Stimulated activated naive CD8-positive, alpha-beta T cell treated with anti-CD3 and anti-CD28 coated beads, Interleukin-15, amount 100 ng/mL, for 72 hours (primary cell): ENCODE measurements at regions not wholly inside any gene's neighbourhood (a gene's known extent, or its start where the extent isn't known, plus 50 kb on each side); places are given as distances from the start of the nearest gene placed in this dataset.
A peak's percentile ranks its signal among the peaks of the same experiment; 100 is the strongest.

Experiments used
- ATAC-seq: fragments of 150-1000 bp; cut with Tn5 transposase; 2 replicates; pipeline ENCODE4 v1.10.0; 2021; ENCODE audit warnings: mild to moderate bottlenecking, moderate library complexity
- DNase-seq, 2 donors: peaks; one replicate each; pipeline ENCODE4 v3.0.0; 2021 to 2022
- H3K27ac Mint-ChIP-seq, 2 donors: one replicate each; pipeline ENCODE4 v1.8.0; 2022; ENCODE audit warnings: mild to moderate bottlenecking in 2 of 2, mixed read lengths in 2 of 2, moderate library complexity in 2 of 2
- H3K27me3 Mint-ChIP-seq: one replicate; pipeline ENCODE4 v1.8.0; 2022; ENCODE audit warnings: mixed read lengths
- H3K4me1 Mint-ChIP-seq: one replicate; pipeline ENCODE4 v1.8.0; 2022; ENCODE audit warnings: mild to moderate bottlenecking, mixed read lengths
- H3K4me3 Mint-ChIP-seq, 2 donors: one replicate each; pipeline ENCODE4 v1.8.0; 2022; ENCODE audit warnings: mild to moderate bottlenecking in 2 of 2, mixed read lengths in 2 of 2, moderate library complexity in 1 of 2
- H3K9me3 Mint-ChIP-seq, 2 donors: one replicate each; pipeline ENCODE4 v1.8.0; 2022; ENCODE audit warnings: mixed read lengths in 2 of 2

GRCh38 chr1:29574871-29575270 is 338.5 kb downstream of the PTPRU start:
- Mint-ChIP-seq H3K4me3 (no peak overlapping the region), H3K9me3 (no peaks in the 10 kb centered on the region), H3K27me3 (peaks cover 17% of the 10 kb centered on the region), H3K27ac (no peak overlapping the region), H3K4me1 (no peaks in the 10 kb centered on the region)
- DNase-seq (no peak), ATAC-seq (no peak)

GRCh38 chr1:29569971-29570634 is 333.8 kb downstream of the PTPRU start:
- peak overlapping the region in 1 of 2 donors; percentile 30 for H3K27ac Mint-ChIP-seq
- DNase-seq: no peak
- peaks cover 8% of the 10 kb centered on the region for H3K27me3 Mint-ChIP-seq
- no peaks in the 10 kb centered on the region for H3K4me1 Mint-ChIP-seq
- no peak overlapping the region for H3K4me3 Mint-ChIP-seq
- ATAC-seq: no peak
- H3K9me3 Mint-ChIP-seq: peaks cover 14 to 41% of the 10 kb centered on the region in 2 donors

- DNase-seq (no peak), ATAC-seq (no peak)
- Mint-ChIP-seq H3K9me3 (peaks cover 34 to 59% of the 10 kb centered on the region in 2 donors), H3K27ac (no peak overlapping the region), H3K4me1 (no peaks in the 10 kb centered on the region), H3K4me3 (no peak overlapping the region), H3K27me3 (no peaks in the 10 kb centered on the region)
Observed at GRCh38 chr1:29567257-29567656, 330.9 kb downstream of the PTPRU start.

- H3K27ac Mint-ChIP-seq: no peak overlapping the region
Observed at GRCh38 chr1:29565490-29565889, 329.2 kb downstream of the PTPRU start.

DNA sequence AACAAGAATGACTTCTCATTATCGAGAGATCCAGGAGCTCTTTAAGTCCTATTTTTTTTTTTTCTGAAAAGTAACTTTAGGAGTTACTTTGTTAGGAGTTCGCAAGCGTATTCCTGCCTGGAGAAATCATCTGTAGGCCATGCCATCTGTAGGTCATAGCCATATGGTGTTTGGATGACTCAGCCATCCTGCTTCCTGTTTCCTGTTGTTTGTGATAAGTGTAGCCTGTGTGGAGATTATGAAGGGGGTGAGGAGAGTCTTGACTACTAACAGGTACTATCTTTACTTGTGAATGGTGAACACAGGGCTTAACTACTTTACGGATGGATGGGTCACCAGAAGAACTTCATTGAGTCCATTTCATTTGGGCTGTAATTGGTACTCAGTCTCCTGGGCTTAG is 327.2 kb downstream of the PTPRU start:
- Mint-ChIP-seq H3K9me3 (peaks cover 29 to 57% of the 10 kb centered on the region in 2 donors), H3K4me3 (no peak overlapping the region), H3K27ac (peak overlapping the region in 1 of 2 donors; percentile 4), H3K4me1 (no peaks in the 10 kb centered on the region), H3K27me3 (peaks cover 4% of the 10 kb centered on the region)
- ATAC-seq: no peak
- DNase-seq: no peak

More at GRCh38 chr1:29565490-29565889, 329.2 kb downstream of the PTPRU start:
- DNase-seq: no peak
- no peak overlapping the region for H3K4me3 Mint-ChIP-seq
- no peaks in the 10 kb centered on the region for H3K4me1 Mint-ChIP-seq
- no peaks in the 10 kb centered on the region for H3K27me3 Mint-ChIP-seq
- no peak for ATAC-seq
- H3K9me3 Mint-ChIP-seq: peaks cover 34 to 65% of the 10 kb centered on the region in 2 donors

- no peak for DNase-seq
- H3K4me3 Mint-ChIP-seq: no peak overlapping the region
- H3K9me3 Mint-ChIP-seq: peaks cover 29 to 52% of the 10 kb centered on the region in 2 donors
- H3K27me3 Mint-ChIP-seq: peaks cover 9% of the 10 kb centered on the region
- no peak overlapping the region for H3K27ac Mint-ChIP-seq
- H3K4me1 Mint-ChIP-seq: no peaks in the 10 kb centered on the region
- ATAC-seq: no peak
Observed at GRCh38 chr1:29563092-29563491, 326.8 kb downstream of the PTPRU start.

- Mint-ChIP-seq H3K4me3 (no peak overlapping the region), H3K9me3 (peaks cover 17 to 23% of the 10 kb centered on the region in 2 donors), H3K4me1 (no peaks in the 10 kb centered on the region), H3K27me3 (peaks cover 11% of the 10 kb centered on the region), H3K27ac (no peak overlapping the region)
- no peak for DNase-seq
- no peak for ATAC-seq
Observed at GRCh38 chr1:29559056-29559455, 322.7 kb downstream of the PTPRU start.

DNA sequence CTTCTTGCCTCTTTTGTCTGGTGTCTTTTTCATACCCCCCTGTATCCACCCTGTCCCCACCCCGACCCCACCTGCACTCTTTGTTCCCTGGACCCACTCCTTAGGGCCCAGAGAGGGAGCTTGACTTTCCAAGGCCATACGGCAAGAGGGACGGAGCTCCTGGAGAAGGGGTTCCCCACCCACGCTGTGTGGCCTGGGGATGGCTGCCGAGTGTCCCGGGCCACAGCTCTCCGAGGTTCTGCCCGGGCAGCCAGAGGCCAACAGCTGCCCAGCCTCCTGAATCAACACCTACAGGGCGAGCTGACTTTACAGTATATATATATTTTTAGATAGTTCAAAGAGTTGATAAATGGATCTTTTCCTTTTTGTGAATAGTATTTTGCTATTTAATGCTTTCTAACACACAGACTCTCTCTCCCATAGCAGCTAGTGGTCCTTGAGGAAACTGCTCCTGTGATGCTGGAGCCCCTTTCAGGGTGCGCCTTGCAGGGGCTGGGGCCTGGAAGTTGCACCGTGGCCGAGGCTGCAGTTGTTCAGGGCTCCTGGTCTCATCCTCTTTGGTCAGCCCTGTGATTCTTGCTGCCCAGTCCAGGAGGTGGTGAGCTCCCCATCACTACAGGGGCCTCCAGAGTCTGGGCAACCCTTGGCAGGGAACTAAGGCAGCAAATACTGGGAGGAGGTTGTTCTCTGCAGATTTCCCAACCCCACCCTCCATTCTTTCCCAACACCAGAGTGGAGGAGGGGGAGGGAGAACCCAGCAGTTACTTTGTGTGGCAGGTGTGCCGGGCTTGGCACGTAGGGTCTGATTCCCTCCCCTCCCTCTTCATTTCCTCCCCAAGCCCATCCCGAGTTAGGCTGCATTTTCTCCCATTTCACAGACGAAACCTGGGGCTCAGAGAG is 321.6 kb downstream of the PTPRU start:
- no peak for ATAC-seq
- Mint-ChIP-seq H3K4me1 (no peaks in the 10 kb centered on the region), H3K27me3 (peaks cover 11% of the 10 kb centered on the region), H3K4me3 (no peak overlapping the region), H3K9me3 (peaks cover 6 to 12% of the 10 kb centered on the region in 2 donors), H3K27ac (peak overlapping the region in 1 of 2 donors; percentile 36)
- no peak for DNase-seq

- ATAC-seq (no peak), DNase-seq (no peak)
- Mint-ChIP-seq H3K4me3 (no peak overlapping the region), H3K9me3 (peaks cover 0 to 4% of the 10 kb centered on the region in 2 donors), H3K27ac (peak overlapping the region in 1 of 2 donors; percentile 91), H3K4me1 (no peaks in the 10 kb centered on the region), H3K27me3 (peaks cover 11% of the 10 kb centered on the region)
Observed at GRCh38 chr1:29557066-29557465, 320.7 kb downstream of the PTPRU start.

DNA sequence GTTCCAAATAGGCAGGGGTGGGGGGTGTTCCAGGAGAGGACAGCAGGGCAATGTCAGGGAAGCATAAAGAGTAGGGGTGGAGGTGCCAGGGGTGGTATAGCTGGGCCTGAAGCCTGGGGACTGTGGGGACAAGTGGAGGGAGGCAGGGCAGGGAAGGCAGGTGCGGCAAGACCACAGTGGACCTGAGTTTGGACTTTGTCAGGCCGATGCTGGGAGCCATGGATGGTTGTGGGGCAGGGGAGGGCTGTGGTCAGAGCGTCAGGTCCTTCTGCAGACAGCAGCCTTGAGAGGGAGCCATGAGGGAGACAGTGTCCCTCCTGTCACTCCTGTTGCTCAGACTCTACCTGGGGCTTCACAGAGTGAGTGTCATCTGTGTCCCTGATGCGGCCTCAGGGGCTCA is 320.3 kb downstream of the PTPRU start:
- peak overlapping the region in 1 of 2 donors; percentile 49 for H3K27ac Mint-ChIP-seq
- ATAC-seq: no peak
- no peaks in the 10 kb centered on the region for H3K4me1 Mint-ChIP-seq
- peaks cover 11% of the 10 kb centered on the region for H3K27me3 Mint-ChIP-seq
- H3K9me3 Mint-ChIP-seq: no peaks in the 10 kb centered on the region
- no peak for DNase-seq
- no peak overlapping the region for H3K4me3 Mint-ChIP-seq

DNA sequence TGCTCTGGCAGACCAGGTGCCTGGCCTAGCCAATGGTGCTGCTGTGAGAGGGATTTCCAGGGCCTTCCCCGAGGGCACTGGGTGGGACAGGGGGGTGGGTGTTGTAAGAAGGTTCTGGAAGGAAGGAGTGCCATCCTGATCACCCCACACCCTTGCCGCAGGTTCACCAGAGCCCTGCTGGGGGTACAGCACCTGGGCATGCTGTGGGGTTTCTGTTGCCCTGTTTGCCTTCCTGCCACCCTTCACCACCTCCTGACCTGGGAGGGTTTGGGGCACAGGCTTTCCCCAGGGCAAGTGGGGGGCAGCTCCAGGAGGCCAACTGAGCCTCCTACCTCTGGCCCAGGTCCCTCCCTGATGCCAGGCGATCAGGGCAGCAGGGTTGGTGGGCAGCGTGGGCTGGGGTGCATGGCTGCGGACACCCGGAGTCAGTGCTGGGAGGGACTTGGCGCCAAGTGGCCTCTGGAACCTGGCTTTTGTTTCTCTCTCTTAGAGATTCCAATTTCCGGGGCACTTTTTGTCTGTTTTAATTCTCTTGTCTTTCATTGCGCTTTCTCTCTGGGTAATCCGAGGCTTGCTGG is 318.8 kb downstream of the PTPRU start:
- Mint-ChIP-seq H3K4me1 (no peaks in the 10 kb centered on the region), H3K9me3 (no peaks in the 10 kb centered on the region), H3K27ac (peak overlapping the region in 1 of 2 donors; percentile 38), H3K27me3 (peaks cover 11% of the 10 kb centered on the region), H3K4me3 (no peak overlapping the region)
- DNase-seq (no peak), ATAC-seq (no peak)

DNA sequence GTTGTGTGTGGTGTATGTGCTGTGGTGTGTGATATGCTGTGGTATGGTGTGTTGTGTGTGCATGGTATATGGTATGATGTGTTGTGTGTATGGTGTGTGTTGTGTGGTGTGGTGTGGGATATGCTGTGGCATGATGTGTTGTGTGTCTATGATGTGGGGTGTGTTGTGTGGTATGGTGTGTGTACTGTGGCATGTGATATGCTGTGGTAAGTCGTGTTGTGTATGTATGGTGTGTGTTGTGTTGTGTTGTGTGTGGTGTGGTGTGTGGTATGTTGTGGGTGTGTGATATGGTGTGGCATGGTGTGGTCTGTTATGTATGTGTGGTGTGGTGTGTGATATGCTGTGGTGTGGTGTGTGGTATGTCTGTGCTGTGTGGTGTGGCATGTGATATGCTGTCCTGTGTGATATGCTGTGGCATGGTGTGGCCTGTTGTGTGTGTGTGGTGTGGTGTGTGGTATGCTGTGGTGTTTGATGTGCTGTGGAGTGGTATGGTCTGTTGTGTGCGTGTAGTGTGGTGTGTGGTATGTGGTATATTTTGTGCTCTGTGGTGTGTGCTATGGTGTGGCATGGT is 318.0 kb downstream of the PTPRU start:
- DNase-seq (no peak), ATAC-seq (no peak)
- no peaks in the 10 kb centered on the region for H3K4me1 Mint-ChIP-seq
- no peak overlapping the region for H3K27ac Mint-ChIP-seq
- peaks cover 18% of the 10 kb centered on the region for H3K27me3 Mint-ChIP-seq
- no peaks in the 10 kb centered on the region for H3K9me3 Mint-ChIP-seq
- no peak overlapping the region for H3K4me3 Mint-ChIP-seq

DNA sequence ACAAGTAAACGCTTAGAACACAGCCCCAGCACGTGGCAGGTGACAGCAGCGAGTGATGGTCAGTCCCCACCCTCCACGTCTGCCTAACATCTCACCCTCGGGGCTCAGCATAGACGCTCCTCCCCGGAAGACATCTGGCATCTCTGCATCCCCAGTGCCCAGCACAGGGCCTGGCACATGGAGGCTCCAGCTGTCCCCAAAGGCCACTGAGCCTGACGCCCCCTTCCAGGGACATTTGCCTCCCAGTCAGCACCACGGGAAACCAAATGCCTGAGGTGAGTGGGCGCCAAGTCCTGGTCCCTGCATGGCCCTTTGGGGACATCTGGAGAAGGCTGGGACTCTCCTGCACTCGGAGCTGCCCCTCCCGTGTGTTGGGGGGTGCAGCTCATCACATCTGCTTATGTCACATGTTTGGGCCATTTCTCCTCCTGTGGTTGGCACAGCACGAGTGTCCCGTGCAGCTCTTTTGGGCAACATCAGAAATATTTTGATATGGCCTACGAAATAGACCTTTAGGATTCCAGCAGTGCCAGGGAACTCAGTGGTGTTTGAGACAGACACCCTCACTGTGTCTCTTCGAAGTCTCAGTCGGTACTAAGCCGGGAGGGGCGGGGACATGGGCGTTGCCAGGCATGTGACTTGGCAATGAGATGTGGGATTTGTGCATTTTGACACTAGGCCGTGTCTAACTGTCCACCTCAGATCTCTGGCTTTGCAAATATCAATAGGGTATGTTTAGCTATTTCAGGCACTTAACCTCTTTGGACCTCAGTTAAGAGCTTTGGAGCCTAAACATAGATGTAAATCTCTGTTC is 315.0 kb downstream of the PTPRU start:
- Mint-ChIP-seq H3K9me3 (no peaks in the 10 kb centered on the region), H3K27me3 (peaks cover 17% of the 10 kb centered on the region), H3K4me3 (no peak overlapping the region), H3K27ac (no peak overlapping the region), H3K4me1 (no peaks in the 10 kb centered on the region)
- ATAC-seq (no peak), DNase-seq (no peak)

- no peak for ATAC-seq
- no peaks in the 10 kb centered on the region for H3K9me3 Mint-ChIP-seq
Observed at GRCh38 chr1:29550119-29550841, 314.0 kb downstream of the PTPRU start.

More at GRCh38 chr1:29550119-29550841, 314.0 kb downstream of the PTPRU start:
- no peak overlapping the region for H3K4me3 Mint-ChIP-seq
- H3K27me3 Mint-ChIP-seq: peaks cover 17% of the 10 kb centered on the region
- no peaks in the 10 kb centered on the region for H3K4me1 Mint-ChIP-seq
- no peak for DNase-seq
- H3K27ac Mint-ChIP-seq: no peak overlapping the region
